ENCODE measurements at regions not wholly inside any gene's neighbourhood (a gene's known extent, or its start where the extent isn't known, plus 50 kb on each side); places are given as distances from the start of the nearest gene placed in this dataset.

- no peaks in the 10 kb centered on the region for H3K79me2 ChIP-seq (ENCODE audit: control insufficient read depth, insufficient read depth, low read length)
- CTCF ChIA-PET = interaction anchor here (0.9 to 1.4 kb wide), 6 partner anchors 7 to 310 kb away, joined by 3 to 7 read pairs (median 3); partner anchors contain the start of gene CDYL
- DNase-seq (ENCODE audit: low read depth, low spot score) (peak; percentile 23), FAIRE-seq (peak; percentile 33)
- BruUV-seq (replicated peaks) = no TSS peak
- H3K9ac ChIP-seq (replicated peaks; ENCODE audit: extremely low read depth, insufficient read depth, low read length) = no peak overlapping the region
- no peak overlapping the region for H2AFZ ChIP-seq (ENCODE audit: low read depth, low read length)
- H3K9me1 ChIP-seq (replicated peaks; ENCODE audit: control insufficient read depth, extremely low read depth, insufficient read depth, low read length) = no peaks in the 10 kb centered on the region
- no peaks in the 10 kb centered on the region for H4K20me1 ChIP-seq (replicated peaks; ENCODE audit: control insufficient read depth, extremely low read depth, insufficient read depth, low read length)
- no peaks in the 10 kb centered on the region for H3K9me3 ChIP-seq (replicated peaks; ENCODE audit: control insufficient read depth, insufficient read depth, low read length)
- no peak for TF ChIP-seq POLR2AphosphoS5 (IDR thresholded peaks at IDR 0.05; ENCODE audit: insufficient read depth, low read depth, low read length)
- no peak for TF ChIP-seq MYC (IDR thresholded peaks at IDR 0.05; ENCODE audit: low read depth, low read length)
- no peak overlapping the region for H3K27ac ChIP-seq (ENCODE audit: insufficient read depth, low read depth, low read length)
- peak overlapping the region; percentile 28 for H3K4me2 ChIP-seq (ENCODE audit: insufficient read depth, low read length)
- POLR2A ChIA-PET = no interaction called here
- H3K4me3 ChIP-seq (replicated peaks in 1 of 3; ENCODE audit: insufficient read depth in 1 of 3, low read depth in 1 of 3, low read length in 3 of 3) = no peak overlapping the region
- H3K36me3 ChIP-seq (ENCODE audit: control insufficient read depth in 2 of 2, extremely low read depth in 1 of 2, insufficient read depth in 2 of 2, low read length in 2 of 2) = no peaks in the 10 kb centered on the region
- no peaks in the 10 kb centered on the region for H3K27me3 ChIP-seq (ENCODE audit: control insufficient read depth in 2 of 2, insufficient read depth in 2 of 2, low read length in 2 of 2)
- dilution Hi-C loops (cut with MboI; ENCODE audit: extremely low pct_ligation_motif_present, low sequenced_read_pairs) (no loop called here), intact Hi-C loops (cut with micrococcal nuclease) (loop anchor here (2.0 kb wide), 1 partner anchor 470 kb away; no protein-coding TSS in a partner anchor)
- H3K4me1 ChIP-seq (ENCODE audit: control insufficient read depth, extremely low read depth, insufficient read depth, low read length) = peaks cover 9% of the 10 kb centered on the region
These were observed 309.3 kb upstream of the CDYL start for GRCh38 chr6:4466769-4467480.

GRCh38 chr6:4466261-4466660 is 309.9 kb upstream of the CDYL start:
- no peak overlapping the region for H3K9ac ChIP-seq (replicated peaks; ENCODE audit: extremely low read depth, insufficient read depth, low read length)
- no peaks in the 10 kb centered on the region for H3K36me3 ChIP-seq (ENCODE audit: control insufficient read depth in 2 of 2, extremely low read depth in 1 of 2, insufficient read depth in 2 of 2, low read length in 2 of 2)
- no peaks in the 10 kb centered on the region for H3K9me1 ChIP-seq (replicated peaks; ENCODE audit: control insufficient read depth, extremely low read depth, insufficient read depth, low read length)
- intact Hi-C loops (cut with micrococcal nuclease) = loop anchor here (2.0 kb wide), 1 partner anchor 471 kb away; no protein-coding TSS in a partner anchor
- no peak for TF ChIP-seq MYC (IDR thresholded peaks at IDR 0.05; ENCODE audit: low read depth, low read length)
- TF ChIP-seq, protein P1, sequence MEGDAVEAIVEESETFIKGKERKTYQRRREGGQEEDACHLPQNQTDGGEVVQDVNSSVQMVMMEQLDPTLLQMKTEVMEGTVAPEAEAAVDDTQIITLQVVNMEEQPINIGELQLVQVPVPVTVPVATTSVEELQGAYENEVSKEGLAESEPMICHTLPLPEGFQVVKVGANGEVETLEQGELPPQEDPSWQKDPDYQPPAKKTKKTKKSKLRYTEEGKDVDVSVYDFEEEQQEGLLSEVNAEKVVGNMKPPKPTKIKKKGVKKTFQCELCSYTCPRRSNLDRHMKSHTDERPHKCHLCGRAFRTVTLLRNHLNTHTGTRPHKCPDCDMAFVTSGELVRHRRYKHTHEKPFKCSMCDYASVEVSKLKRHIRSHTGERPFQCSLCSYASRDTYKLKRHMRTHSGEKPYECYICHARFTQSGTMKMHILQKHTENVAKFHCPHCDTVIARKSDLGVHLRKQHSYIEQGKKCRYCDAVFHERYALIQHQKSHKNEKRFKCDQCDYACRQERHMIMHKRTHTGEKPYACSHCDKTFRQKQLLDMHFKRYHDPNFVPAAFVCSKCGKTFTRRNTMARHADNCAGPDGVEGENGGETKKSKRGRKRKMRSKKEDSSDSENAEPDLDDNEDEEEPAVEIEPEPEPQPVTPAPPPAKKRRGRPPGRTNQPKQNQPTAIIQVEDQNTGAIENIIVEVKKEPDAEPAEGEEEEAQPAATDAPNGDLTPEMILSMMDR (IDR thresholded peaks at IDR 0.05; ENCODE audit: extremely low read depth in 1 of 2, insufficient read depth in 1 of 2, low read depth in 1 of 2, low read length in 2 of 2) = no peak
- no peak for TF ChIP-seq POLR2A (IDR thresholded peaks at IDR 0.05; ENCODE audit: low read depth, low read length)
- TF ChIP-seq GATA2 (IDR thresholded peaks at IDR 0.05; ENCODE audit: insufficient read depth, insufficient read length, low read depth, low read length) = no peak
- TF ChIP-seq EZH2 (IDR thresholded peaks at IDR 0.05; ENCODE audit: borderline replicate concordance, low read depth, low read length, severe bottlenecking) = no peak
- TF ChIP-seq, protein P2, sequence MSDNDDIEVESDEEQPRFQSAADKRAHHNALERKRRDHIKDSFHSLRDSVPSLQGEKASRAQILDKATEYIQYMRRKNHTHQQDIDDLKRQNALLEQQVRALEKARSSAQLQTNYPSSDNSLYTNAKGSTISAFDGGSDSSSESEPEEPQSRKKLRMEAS (IDR thresholded peaks at IDR 0.05; ENCODE audit: insufficient read depth, insufficient read length) = no peak
- TF ChIP-seq POLR2AphosphoS5 (IDR thresholded peaks at IDR 0.05; ENCODE audit: insufficient read depth, low read depth, low read length) = no peak
- TF ChIP-seq FOS (IDR thresholded peaks at IDR 0.05; ENCODE audit: borderline replicate concordance, insufficient read depth, low read length) = no peak
- TF ChIP-seq JUN (IDR thresholded peaks at IDR 0.05; ENCODE audit: borderline replicate concordance, insufficient read depth, insufficient read length, low read depth) = no peak
- peak overlapping the region; percentile 28 for H3K4me2 ChIP-seq (ENCODE audit: insufficient read depth, low read length)
- DNase-seq (ENCODE audit: low read depth, low spot score) (peak; percentile 76), FAIRE-seq (peak; percentile 86)
- no peaks in the 10 kb centered on the region for H3K9me3 ChIP-seq (replicated peaks; ENCODE audit: control insufficient read depth, insufficient read depth, low read length)
- no TSS peak for BruUV-seq (replicated peaks)
- H3K27ac ChIP-seq (ENCODE audit: insufficient read depth, low read depth, low read length) = no peak overlapping the region
- POLR2A ChIA-PET = no interaction called here
- H3K27me3 ChIP-seq (ENCODE audit: control insufficient read depth in 2 of 2, insufficient read depth in 2 of 2, low read length in 2 of 2) = no peaks in the 10 kb centered on the region
- H3K4me3 ChIP-seq (replicated peaks in 1 of 3; ENCODE audit: insufficient read depth in 1 of 3, low read depth in 1 of 3, low read length in 3 of 3) = no peak overlapping the region
- no peaks in the 10 kb centered on the region for H3K79me2 ChIP-seq (ENCODE audit: control insufficient read depth, insufficient read depth, low read length)
- dilution Hi-C loops (cut with MboI; ENCODE audit: extremely low pct_ligation_motif_present, low sequenced_read_pairs) = no loop called here
- CTCF ChIA-PET = interaction anchor here (1.1 to 1.4 kb wide), 3 partner anchors 31 to 310 kb away, joined by 3 to 7 read pairs (median 3); partner anchors contain the start of gene CDYL
- H2AFZ ChIP-seq (ENCODE audit: low read depth, low read length) = peak overlapping the region; percentile 90
- H3K4me1 ChIP-seq (ENCODE audit: control insufficient read depth, extremely low read depth, insufficient read depth, low read length) = peaks cover 9% of the 10 kb centered on the region
- H4K20me1 ChIP-seq (replicated peaks; ENCODE audit: control insufficient read depth, extremely low read depth, insufficient read depth, low read length) = no peaks in the 10 kb centered on the region
